ENCODE measurements at regions not wholly inside any gene's neighbourhood (a gene's known extent, or its start where the extent isn't known, plus 50 kb on each side); places are given as distances from the start of the nearest gene placed in this dataset.
"Not testable (repeated sequence)": the region's sequence is repeated elsewhere in the genome, so short reads cannot be mapped to it uniquely, and the experiment has no call there.

DNA sequence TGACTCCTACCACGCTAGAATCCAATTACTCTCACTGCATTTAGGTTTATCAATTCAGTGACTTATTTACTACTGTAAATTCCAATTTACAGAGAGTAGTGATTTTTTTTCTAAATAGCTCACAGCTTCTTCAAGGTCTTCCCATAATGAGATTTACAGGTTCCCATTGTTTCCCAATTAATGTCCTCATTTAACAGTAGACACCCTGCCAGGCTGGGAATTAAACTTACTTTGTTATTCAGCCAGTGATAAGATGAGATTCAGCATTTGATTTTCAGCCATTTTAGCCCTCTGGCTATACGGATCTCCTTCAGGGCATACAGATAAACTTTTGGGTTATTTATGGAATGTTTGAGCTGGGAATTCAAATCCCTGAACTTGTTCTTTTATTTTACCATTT, 582.9 kb upstream of the EYS start:
- 62 to 75% methylated on average over 2 of the region's 2 CpGs for WGBS, 2 donors
- no peak for ATAC-seq (ENCODE audit: low FRiP score)
- intact Hi-C loops (cut with DNase I): no loop called here

DNA sequence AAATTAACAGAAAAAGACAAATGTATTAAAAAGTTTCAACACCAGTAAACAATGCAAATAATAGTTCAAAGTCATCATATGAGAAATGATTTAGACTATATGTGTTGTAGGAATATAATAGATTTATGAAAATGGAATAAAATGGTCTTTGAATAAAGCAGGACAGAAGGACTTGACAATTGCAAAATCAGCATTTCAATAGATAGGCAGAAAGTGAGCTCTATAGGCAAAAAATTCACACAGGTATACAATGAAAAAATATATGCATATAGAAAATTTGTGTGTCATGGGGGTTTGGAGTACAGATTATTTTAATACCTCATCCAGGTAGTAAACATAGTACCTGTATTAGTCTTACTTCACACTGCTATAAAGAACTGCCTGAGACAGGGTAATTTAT, 571.1 kb upstream of the EYS start:
- intact Hi-C loops (cut with DNase I): no loop called here
- H3K27ac ChIP-seq (ENCODE audit: low read depth in 1 of 2, low read length in 2 of 2): no peak overlapping the region

More for the DNA sequence above, 582.9 kb upstream of the EYS start:
- Histone ChIP-seq H3K4me1 (ENCODE audit: control insufficient read depth in 1 of 2, insufficient read depth in 2 of 2, low read length in 2 of 2) (no peaks in the 10 kb centered on the region), H3K9me3 (ENCODE audit: control insufficient read depth, low read length) (no peaks in the 10 kb centered on the region), H3K27ac (ENCODE audit: low read depth in 1 of 2, low read length in 2 of 2) (no peak overlapping the region), H3K27me3 (ENCODE audit: control insufficient read depth in 1 of 2, insufficient read depth in 2 of 2, low read length in 1 of 2) (no peaks in the 10 kb centered on the region), H3K36me3 (ENCODE audit: control insufficient read depth in 1 of 2, insufficient read depth in 2 of 2, low read length in 1 of 2) (no peaks in the 10 kb centered on the region), H3K4me3 (ENCODE audit: low read length in 2 of 2) (no peak overlapping the region)
- no peak for DNase-seq

DNA sequence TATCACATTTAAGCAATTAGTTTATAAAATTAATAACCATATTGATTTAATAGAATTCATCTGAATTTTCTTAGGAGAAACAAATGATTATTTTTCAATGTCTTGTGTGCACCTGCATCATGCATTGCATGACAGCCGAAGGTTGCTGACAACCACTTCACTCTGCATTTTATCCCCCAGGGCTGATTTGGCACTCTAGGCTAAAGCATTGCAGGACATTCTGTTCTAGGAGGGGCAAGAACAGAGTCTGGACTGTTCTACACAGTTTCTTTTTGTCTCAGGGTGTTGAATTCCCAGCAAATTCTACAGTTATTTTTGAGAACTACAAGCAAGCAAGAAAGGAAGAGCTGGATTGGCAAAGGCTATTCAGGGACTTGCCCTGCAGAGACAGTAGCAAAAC, 570.4 kb upstream of the EYS start:
- WGBS, 2 donors: 9 to 41% methylated on average over 1 of the region's 1 CpG
- Histone ChIP-seq H3K9me3 (ENCODE audit: control insufficient read depth, low read length) (no peaks in the 10 kb centered on the region), H3K27ac (ENCODE audit: low read depth in 1 of 2, low read length in 2 of 2) (no peak overlapping the region), H3K4me3 (ENCODE audit: low read length in 2 of 2) (no peak overlapping the region), H3K27me3 (ENCODE audit: control insufficient read depth in 1 of 2, insufficient read depth in 2 of 2, low read length in 1 of 2) (no peaks in the 10 kb centered on the region), H3K4me1 (ENCODE audit: control insufficient read depth in 1 of 2, insufficient read depth in 2 of 2, low read length in 2 of 2) (no peaks in the 10 kb centered on the region), H3K36me3 (ENCODE audit: control insufficient read depth in 1 of 2, insufficient read depth in 2 of 2, low read length in 1 of 2) (no peaks in the 10 kb centered on the region)
- no peak for DNase-seq
- intact Hi-C loops (cut with DNase I): no loop called here
- ATAC-seq (ENCODE audit: low FRiP score): no peak

More for the DNA sequence above, 571.1 kb upstream of the EYS start:
- H3K4me3 ChIP-seq (ENCODE audit: low read length in 2 of 2): no peak overlapping the region
- no peaks in the 10 kb centered on the region for H3K36me3 ChIP-seq (ENCODE audit: control insufficient read depth in 1 of 2, insufficient read depth in 2 of 2, low read length in 1 of 2)
- DNase-seq (no peak), ATAC-seq (ENCODE audit: low FRiP score) (no peak)
- H3K4me1 ChIP-seq (ENCODE audit: control insufficient read depth in 1 of 2, insufficient read depth in 2 of 2, low read length in 2 of 2): no peaks in the 10 kb centered on the region
- H3K9me3 ChIP-seq (ENCODE audit: control insufficient read depth, low read length): no peaks in the 10 kb centered on the region
- no peaks in the 10 kb centered on the region for H3K27me3 ChIP-seq (ENCODE audit: control insufficient read depth in 1 of 2, insufficient read depth in 2 of 2, low read length in 1 of 2)

DNA sequence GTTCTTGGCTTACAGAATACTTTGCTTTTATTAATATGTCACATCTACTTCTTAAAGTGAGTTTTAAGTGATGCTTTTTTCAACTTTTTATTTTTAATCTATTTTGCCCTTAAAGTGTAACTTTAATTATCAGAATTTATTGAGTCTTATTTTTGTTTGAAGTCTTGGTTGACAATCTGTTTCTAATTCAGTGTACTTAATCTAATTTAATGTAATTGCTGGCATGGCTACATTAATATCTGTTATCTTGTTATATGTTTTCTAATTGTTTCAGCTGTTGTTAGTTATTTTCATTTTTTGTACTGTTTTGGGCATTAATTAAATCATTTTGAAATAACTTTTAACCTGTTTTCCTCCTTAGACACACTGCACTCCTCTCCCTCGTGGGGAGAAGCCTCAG, 558.7 kb upstream of the EYS start:
- no peak for DNase-seq

DNA sequence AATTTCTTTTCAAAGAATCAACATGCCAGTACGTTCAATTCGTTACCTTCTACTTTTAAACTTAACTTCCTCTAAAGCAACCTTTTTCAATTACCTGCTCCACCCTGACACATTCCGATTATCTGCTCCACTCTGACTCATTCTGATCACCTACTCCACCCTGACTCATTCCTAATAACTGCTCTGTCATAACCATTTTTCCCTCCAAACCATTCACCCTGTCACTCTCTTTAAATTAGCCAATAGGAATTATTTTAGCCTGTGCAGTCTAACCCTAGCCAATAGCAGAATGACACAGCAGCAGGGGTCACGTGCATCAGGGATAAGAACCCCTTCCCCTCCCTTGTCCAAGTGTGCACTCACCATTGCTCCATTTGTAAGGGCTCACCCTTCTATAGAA, 557.4 kb upstream of the EYS start:
- Histone ChIP-seq H3K9me3 (ENCODE audit: control insufficient read depth, low read length) (peaks cover 2% of the 10 kb centered on the region), H3K4me1 (ENCODE audit: control insufficient read depth in 1 of 2, insufficient read depth in 2 of 2, low read length in 2 of 2) (no peaks in the 10 kb centered on the region), H3K36me3 (ENCODE audit: control insufficient read depth in 1 of 2, insufficient read depth in 2 of 2, low read length in 1 of 2) (no peaks in the 10 kb centered on the region), H3K27me3 (ENCODE audit: control insufficient read depth in 1 of 2, insufficient read depth in 2 of 2, low read length in 1 of 2) (no peaks in the 10 kb centered on the region), H3K27ac (ENCODE audit: low read depth in 1 of 2, low read length in 2 of 2) (no peak overlapping the region), H3K4me3 (ENCODE audit: low read length in 2 of 2) (no peak overlapping the region)
- DNase-seq (no peak), ATAC-seq (ENCODE audit: low FRiP score) (no peak)
- WGBS, 2 donors: 77 to 82% methylated on average over 4 of the region's 4 CpGs
- intact Hi-C loops (cut with DNase I): no loop called here

More for the DNA sequence above, 558.7 kb upstream of the EYS start:
- no peaks in the 10 kb centered on the region for H3K4me1 ChIP-seq (ENCODE audit: control insufficient read depth in 1 of 2, insufficient read depth in 2 of 2, low read length in 2 of 2)
- no peaks in the 10 kb centered on the region for H3K9me3 ChIP-seq (ENCODE audit: control insufficient read depth, low read length)
- H3K27ac ChIP-seq (ENCODE audit: low read depth in 1 of 2, low read length in 2 of 2): no peak overlapping the region
- no peaks in the 10 kb centered on the region for H3K27me3 ChIP-seq (ENCODE audit: control insufficient read depth in 1 of 2, insufficient read depth in 2 of 2, low read length in 1 of 2)
- no peaks in the 10 kb centered on the region for H3K36me3 ChIP-seq (ENCODE audit: control insufficient read depth in 1 of 2, insufficient read depth in 2 of 2, low read length in 1 of 2)
- intact Hi-C loops (cut with DNase I): no loop called here
- ATAC-seq (ENCODE audit: low FRiP score): no peak
- no peak overlapping the region for H3K4me3 ChIP-seq (ENCODE audit: low read length in 2 of 2)
- WGBS, 2 donors: 50 to 62% methylated on average over 1 of the region's 1 CpG

DNA sequence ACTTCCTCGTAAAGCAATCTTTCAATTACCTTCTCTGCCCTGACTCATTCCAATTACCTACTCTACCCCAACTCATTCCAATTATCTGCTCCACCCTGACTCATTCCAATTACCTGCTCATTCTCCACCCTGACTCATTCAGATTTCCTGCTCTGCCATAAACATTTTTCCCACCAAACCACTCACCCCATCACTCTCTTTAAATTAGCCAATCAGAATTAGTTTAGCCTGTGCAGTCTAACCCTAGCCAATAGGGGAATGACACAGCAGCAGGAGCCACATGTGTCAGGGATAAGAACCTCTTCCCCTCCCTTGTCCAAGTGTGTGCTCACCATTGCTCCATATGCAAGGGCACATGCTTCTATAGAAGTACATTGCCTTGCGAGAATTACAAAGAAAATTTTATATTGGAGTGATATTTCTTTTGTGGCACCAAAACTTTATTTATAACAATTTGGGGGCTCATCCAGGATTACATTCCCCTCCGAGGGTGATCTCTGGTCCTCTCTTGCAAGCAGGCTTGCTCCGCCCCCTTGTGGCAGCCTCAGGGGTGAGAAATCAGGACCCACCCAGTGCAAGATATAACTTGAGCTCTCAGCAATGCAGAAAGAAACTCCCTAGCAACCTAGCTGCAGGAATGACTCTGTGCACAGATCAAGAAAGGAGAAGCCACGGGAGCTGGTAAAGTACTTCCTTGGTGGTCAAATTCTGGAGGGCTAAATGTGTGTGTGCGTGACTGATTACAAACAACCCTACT, 551.9 kb upstream of the EYS start:
- intact Hi-C loops (cut with DNase I); H3K27ac ChIP-seq (ENCODE audit: low read depth in 1 of 2, low read length in 2 of 2); H3K36me3 ChIP-seq (ENCODE audit: control insufficient read depth in 1 of 2, insufficient read depth in 2 of 2, low read length in 1 of 2); ATAC-seq (ENCODE audit: low FRiP score); H3K9me3 ChIP-seq (ENCODE audit: control insufficient read depth, low read length); DNase-seq; H3K4me3 ChIP-seq (ENCODE audit: low read length in 2 of 2); H3K27me3 ChIP-seq (ENCODE audit: control insufficient read depth in 1 of 2, insufficient read depth in 2 of 2, low read length in 1 of 2); H3K4me1 ChIP-seq (ENCODE audit: control insufficient read depth in 1 of 2, insufficient read depth in 2 of 2, low read length in 2 of 2): not testable (repeated sequence)
- 88 to 89% methylated on average over 6 of the region's 6 CpGs for WGBS, 2 donors

DNA sequence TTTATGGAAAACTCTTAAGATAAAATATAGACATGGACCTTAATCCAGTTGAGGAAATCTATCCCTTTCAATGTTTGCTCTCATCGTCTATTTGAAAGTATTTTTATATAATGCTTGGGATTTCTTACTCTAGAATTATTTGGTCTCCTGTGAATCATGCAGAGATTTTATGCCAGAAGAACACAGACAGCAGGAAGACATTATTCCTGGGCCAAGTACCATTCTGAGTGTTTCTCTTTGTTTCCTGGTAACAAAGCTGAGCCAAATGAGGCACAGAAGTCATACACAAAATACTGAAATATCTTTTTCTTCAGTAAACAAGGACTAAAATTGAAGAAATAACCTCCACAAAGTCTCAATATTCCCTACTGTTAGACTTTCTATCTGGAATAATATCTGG, 538.2 kb upstream of the EYS start:
- ATAC-seq (ENCODE audit: low FRiP score) (no peak), DNase-seq (no peak)
- H3K27me3 ChIP-seq (ENCODE audit: control insufficient read depth in 1 of 2, insufficient read depth in 2 of 2, low read length in 1 of 2): no peaks in the 10 kb centered on the region
- H3K36me3 ChIP-seq (ENCODE audit: control insufficient read depth in 1 of 2, insufficient read depth in 2 of 2, low read length in 1 of 2): no peaks in the 10 kb centered on the region
- intact Hi-C loops (cut with DNase I): no loop called here
- H3K27ac ChIP-seq (ENCODE audit: low read depth in 1 of 2, low read length in 2 of 2): no peak overlapping the region
- 12 to 34% methylated on average over 1 of the region's 1 CpG for WGBS, 2 donors
- H3K9me3 ChIP-seq (ENCODE audit: control insufficient read depth, low read length): no peaks in the 10 kb centered on the region
- no peaks in the 10 kb centered on the region for H3K4me1 ChIP-seq (ENCODE audit: control insufficient read depth in 1 of 2, insufficient read depth in 2 of 2, low read length in 2 of 2)
- no peak overlapping the region for H3K4me3 ChIP-seq (ENCODE audit: low read length in 2 of 2)

DNA sequence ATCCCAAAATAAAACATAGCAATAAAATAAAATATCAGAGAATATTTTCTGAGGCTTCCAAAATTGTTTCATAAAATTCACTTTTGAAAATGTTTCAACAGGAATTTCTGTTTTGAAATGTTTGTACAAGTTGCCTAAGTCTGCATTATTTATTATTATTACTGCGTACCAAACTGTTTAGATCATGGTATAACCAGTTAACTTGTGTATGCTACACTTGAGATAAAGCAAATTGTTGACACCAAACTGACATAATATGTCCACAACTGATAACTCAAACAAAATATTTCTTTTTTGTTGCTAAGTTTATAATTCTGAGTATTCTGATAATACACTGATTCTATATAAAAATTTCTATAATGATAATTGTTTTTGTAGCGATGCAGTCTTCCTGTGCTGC, 531.8 kb upstream of the EYS start:
- intact Hi-C loops (cut with DNase I): no loop called here
- no peak for DNase-seq
- Histone ChIP-seq H3K4me3 (ENCODE audit: low read length in 2 of 2) (no peak overlapping the region), H3K4me1 (ENCODE audit: control insufficient read depth in 1 of 2, insufficient read depth in 2 of 2, low read length in 2 of 2) (no peaks in the 10 kb centered on the region), H3K27me3 (ENCODE audit: control insufficient read depth in 1 of 2, insufficient read depth in 2 of 2, low read length in 1 of 2) (no peaks in the 10 kb centered on the region), H3K36me3 (ENCODE audit: control insufficient read depth in 1 of 2, insufficient read depth in 2 of 2, low read length in 1 of 2) (no peaks in the 10 kb centered on the region), H3K9me3 (ENCODE audit: control insufficient read depth, low read length) (no peaks in the 10 kb centered on the region), H3K27ac (ENCODE audit: low read depth in 1 of 2, low read length in 2 of 2) (no peak overlapping the region)
- no peak for ATAC-seq (ENCODE audit: low FRiP score)
- WGBS, 2 donors: 37 to 64% methylated on average over 2 of the region's 2 CpGs

DNA sequence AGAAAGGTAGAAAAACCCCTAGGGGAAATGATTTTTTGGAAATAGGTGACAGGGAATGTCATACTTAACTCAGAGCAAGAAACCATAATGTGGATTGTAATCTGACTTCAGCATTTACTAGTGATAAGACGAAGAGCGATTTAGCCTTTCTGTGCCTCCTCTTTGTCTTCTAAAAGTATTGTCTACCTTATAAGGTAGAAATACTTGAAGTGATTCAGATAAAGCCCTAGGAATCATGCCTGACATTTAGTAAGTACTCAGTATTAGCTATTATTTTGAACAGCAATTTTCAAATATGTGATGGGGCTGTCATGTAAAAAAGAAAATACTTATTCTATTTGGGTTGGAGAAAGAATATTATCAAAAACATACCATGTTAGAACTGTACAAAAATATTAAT, 525.9 kb upstream of the EYS start:
- H3K27ac ChIP-seq (ENCODE audit: low read depth in 1 of 2, low read length in 2 of 2): no peak overlapping the region
- no peaks in the 10 kb centered on the region for H3K4me1 ChIP-seq (ENCODE audit: control insufficient read depth in 1 of 2, insufficient read depth in 2 of 2, low read length in 2 of 2)
- 26 to 67% methylated on average over 2 of the region's 2 CpGs for WGBS, 2 donors
- ATAC-seq (ENCODE audit: low FRiP score): no peak
- no peak overlapping the region for H3K4me3 ChIP-seq (ENCODE audit: low read length in 2 of 2)
- no peak for DNase-seq
- intact Hi-C loops (cut with DNase I): no loop called here
- H3K27me3 ChIP-seq (ENCODE audit: control insufficient read depth in 1 of 2, insufficient read depth in 2 of 2, low read length in 1 of 2): no peaks in the 10 kb centered on the region
- no peaks in the 10 kb centered on the region for H3K9me3 ChIP-seq (ENCODE audit: control insufficient read depth, low read length)
- H3K36me3 ChIP-seq (ENCODE audit: control insufficient read depth in 1 of 2, insufficient read depth in 2 of 2, low read length in 1 of 2): no peaks in the 10 kb centered on the region

All from aorta (tissue), 5 donors.